Thyroid gland (tissue), 4 donors: ENCODE measurements at regions not wholly inside any gene's neighbourhood (a gene's known extent, or its start where the extent isn't known, plus 50 kb on each side); places are given as distances from the start of the nearest gene placed in this dataset.
"Not testable (repeated sequence)": the region's sequence is repeated elsewhere in the genome, so short reads cannot be mapped to it uniquely, and the experiment has no call there.

Source experiments
- CTCF ChIP-seq, 6 experiments: fragments of 200-600 bp in 3 of 6; fragments of 450-650 bp in 3 of 6; sonication (generic) in 3 of 6; IDR thresholded peaks; one replicate each; pipeline ENCODE4 v1.5.1; 2016 to 2019; ENCODE audit warnings: antibody characterized with exemption in 6 of 6, mild to moderate bottlenecking in 2 of 6, inconsistent platforms in 1 of 6, moderate library complexity in 1 of 6
- POLR2A ChIP-seq, 2 donors: fragments of 450-650 bp; IDR thresholded peaks; one replicate each; pipeline ENCODE4 v1.6.1; 2017; ENCODE audit warnings: antibody characterized with exemption in 2 of 2, mild to moderate bottlenecking in 2 of 2, moderate library complexity in 1 of 2

- not testable (repeated sequence) for TF ChIP-seq CTCF, POLR2A (IDR thresholded peaks at IDR 0.05)
Observed at GRCh38 chr15:30700006-30700597, 74.2 kb downstream of the ARHGAP11B start.
